ENCODE measurements at regions not wholly inside any gene's neighbourhood (a gene's known extent, or its start where the extent isn't known, plus 50 kb on each side); places are given as distances from the start of the nearest gene placed in this dataset.

GRCh38 chr12:18899678-18900317 is 161.9 kb downstream of the CAPZA3 start:
- DNase-seq (ENCODE audit: low spot score): no peak

GRCh38 chr12:18905134-18905533 is 167.2 kb downstream of the CAPZA3 start:
- DNase-seq (ENCODE audit: low spot score): peak; percentile 26

- no peak for DNase-seq (ENCODE audit: low spot score)
Measured at GRCh38 chr12:18906395-18906794, 168.5 kb downstream of the CAPZA3 start.

- DNase-seq (ENCODE audit: low spot score): no peak
Measured at GRCh38 chr12:18907127-18907526, 169.2 kb downstream of the CAPZA3 start.

- no peak for DNase-seq (ENCODE audit: low spot score)
Measured at GRCh38 chr12:18907728-18908127, 169.8 kb downstream of the CAPZA3 start.

- no peak for DNase-seq (ENCODE audit: low spot score)
Measured at GRCh38 chr12:18908191-18908590, 170.3 kb downstream of the CAPZA3 start.

GRCh38 chr12:18919871-18920511 is 182.1 kb downstream of the CAPZA3 start:
- DNase-seq (ENCODE audit: low spot score): peak; percentile 24

GRCh38 chr12:18922851-18923250 is 184.9 kb downstream of the CAPZA3 start:
- no peak for DNase-seq (ENCODE audit: low spot score)

- DNase-seq (ENCODE audit: low spot score): no peak
Measured at GRCh38 chr12:18923721-18924120, 185.8 kb downstream of the CAPZA3 start.

- no peak for DNase-seq (ENCODE audit: low spot score)
Measured at GRCh38 chr12:18926188-18926587, 188.3 kb downstream of the CAPZA3 start.

- no peak for DNase-seq (ENCODE audit: low spot score)
Measured at GRCh38 chr12:18932211-18932610, 194.3 kb downstream of the CAPZA3 start.

GRCh38 chr12:18932715-18933114 is 194.8 kb downstream of the CAPZA3 start:
- no peak for DNase-seq (ENCODE audit: low spot score)

- no peak for DNase-seq (ENCODE audit: low spot score)
Measured at GRCh38 chr12:18935371-18935965, 194.1 kb upstream of the PLEKHA5 start.

- no peak for DNase-seq (ENCODE audit: low spot score)
Measured at GRCh38 chr12:18939051-18939450, 190.5 kb upstream of the PLEKHA5 start.

GRCh38 chr12:18942669-18943068 is 186.9 kb upstream of the PLEKHA5 start:
- no peak for DNase-seq (ENCODE audit: low spot score)

- no peak for DNase-seq (ENCODE audit: low spot score)
Measured at GRCh38 chr12:18943200-18943599, 186.3 kb upstream of the PLEKHA5 start.

- DNase-seq (ENCODE audit: low spot score): no peak
Measured at GRCh38 chr12:18946106-18946505, 183.4 kb upstream of the PLEKHA5 start.

- DNase-seq (ENCODE audit: low spot score): no peak
Measured at GRCh38 chr12:18951218-18951617, 178.3 kb upstream of the PLEKHA5 start.

- no peak for DNase-seq (ENCODE audit: low spot score)
Measured at GRCh38 chr12:18953505-18953904, 176.0 kb upstream of the PLEKHA5 start.

GRCh38 chr12:18955594-18955993 is 173.9 kb upstream of the PLEKHA5 start:
- no peak for DNase-seq (ENCODE audit: low spot score)

- no peak for DNase-seq (ENCODE audit: low spot score)
Measured at GRCh38 chr12:18965203-18965602, 164.3 kb upstream of the PLEKHA5 start.

GRCh38 chr12:18966954-18967353 is 162.6 kb upstream of the PLEKHA5 start:
- DNase-seq (ENCODE audit: low spot score): no peak

- DNase-seq (ENCODE audit: low spot score): no peak
Measured at GRCh38 chr12:18967814-18968213, 161.7 kb upstream of the PLEKHA5 start.

- no peak for DNase-seq (ENCODE audit: low spot score)
Measured at GRCh38 chr12:18969512-18969911, 160.0 kb upstream of the PLEKHA5 start.
